HL-60 (cell line): ENCODE measurements at regions not wholly inside any gene's neighbourhood (a gene's known extent, or its start where the extent isn't known, plus 50 kb on each side); places are given as distances from the start of the nearest gene placed in this dataset.

ENCODE experiments used
- GABPA ChIP-seq: IDR thresholded peaks from 2 replicates; pipeline ENCODE4 v1.6.1; 2012; ENCODE audit warnings: low read depth
- POLR2AphosphoS5 ChIP-seq: IDR thresholded peaks from 2 replicates; pipeline ENCODE4 v1.6.1; 2012; ENCODE audit warnings: low read depth
- TF ChIP-seq, protein P1 (sequence below): IDR thresholded peaks from one replicate; pipeline ENCODE4 v1.5.1; 2011; ENCODE audit warnings: low read length, control low read depth, inconsistent platforms; ENCODE audit not compliant: insufficient read depth
- TF ChIP-seq, protein P2 (sequence below): IDR thresholded peaks from 2 replicates; pipeline ENCODE4 v1.6.1; 2012; ENCODE audit warnings: low read depth; ENCODE audit not compliant: insufficient replicate concordance

DNA sequence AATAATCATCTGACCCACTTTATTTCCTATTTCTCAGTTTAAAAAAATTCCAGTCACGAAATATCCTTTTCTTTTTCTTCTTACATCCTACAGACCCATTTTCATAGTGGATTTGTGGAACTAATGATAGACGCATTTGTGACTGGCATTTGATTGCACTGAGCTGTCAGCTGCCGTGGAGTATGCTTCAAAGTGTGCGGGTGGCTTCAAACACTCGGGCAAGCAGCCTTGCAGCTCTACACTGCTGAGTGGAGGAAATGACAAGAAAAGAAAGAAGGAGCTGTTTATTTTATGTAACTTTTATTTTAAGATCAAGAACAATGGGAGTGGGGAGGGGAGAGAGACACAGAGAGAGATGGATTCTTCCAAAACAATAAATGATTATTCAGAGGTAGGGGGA is 112.8 kb upstream of the NAP1L1 start:
- TF ChIP-seq, protein P1, sequence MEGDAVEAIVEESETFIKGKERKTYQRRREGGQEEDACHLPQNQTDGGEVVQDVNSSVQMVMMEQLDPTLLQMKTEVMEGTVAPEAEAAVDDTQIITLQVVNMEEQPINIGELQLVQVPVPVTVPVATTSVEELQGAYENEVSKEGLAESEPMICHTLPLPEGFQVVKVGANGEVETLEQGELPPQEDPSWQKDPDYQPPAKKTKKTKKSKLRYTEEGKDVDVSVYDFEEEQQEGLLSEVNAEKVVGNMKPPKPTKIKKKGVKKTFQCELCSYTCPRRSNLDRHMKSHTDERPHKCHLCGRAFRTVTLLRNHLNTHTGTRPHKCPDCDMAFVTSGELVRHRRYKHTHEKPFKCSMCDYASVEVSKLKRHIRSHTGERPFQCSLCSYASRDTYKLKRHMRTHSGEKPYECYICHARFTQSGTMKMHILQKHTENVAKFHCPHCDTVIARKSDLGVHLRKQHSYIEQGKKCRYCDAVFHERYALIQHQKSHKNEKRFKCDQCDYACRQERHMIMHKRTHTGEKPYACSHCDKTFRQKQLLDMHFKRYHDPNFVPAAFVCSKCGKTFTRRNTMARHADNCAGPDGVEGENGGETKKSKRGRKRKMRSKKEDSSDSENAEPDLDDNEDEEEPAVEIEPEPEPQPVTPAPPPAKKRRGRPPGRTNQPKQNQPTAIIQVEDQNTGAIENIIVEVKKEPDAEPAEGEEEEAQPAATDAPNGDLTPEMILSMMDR: no peak
- TF ChIP-seq, protein P2, sequence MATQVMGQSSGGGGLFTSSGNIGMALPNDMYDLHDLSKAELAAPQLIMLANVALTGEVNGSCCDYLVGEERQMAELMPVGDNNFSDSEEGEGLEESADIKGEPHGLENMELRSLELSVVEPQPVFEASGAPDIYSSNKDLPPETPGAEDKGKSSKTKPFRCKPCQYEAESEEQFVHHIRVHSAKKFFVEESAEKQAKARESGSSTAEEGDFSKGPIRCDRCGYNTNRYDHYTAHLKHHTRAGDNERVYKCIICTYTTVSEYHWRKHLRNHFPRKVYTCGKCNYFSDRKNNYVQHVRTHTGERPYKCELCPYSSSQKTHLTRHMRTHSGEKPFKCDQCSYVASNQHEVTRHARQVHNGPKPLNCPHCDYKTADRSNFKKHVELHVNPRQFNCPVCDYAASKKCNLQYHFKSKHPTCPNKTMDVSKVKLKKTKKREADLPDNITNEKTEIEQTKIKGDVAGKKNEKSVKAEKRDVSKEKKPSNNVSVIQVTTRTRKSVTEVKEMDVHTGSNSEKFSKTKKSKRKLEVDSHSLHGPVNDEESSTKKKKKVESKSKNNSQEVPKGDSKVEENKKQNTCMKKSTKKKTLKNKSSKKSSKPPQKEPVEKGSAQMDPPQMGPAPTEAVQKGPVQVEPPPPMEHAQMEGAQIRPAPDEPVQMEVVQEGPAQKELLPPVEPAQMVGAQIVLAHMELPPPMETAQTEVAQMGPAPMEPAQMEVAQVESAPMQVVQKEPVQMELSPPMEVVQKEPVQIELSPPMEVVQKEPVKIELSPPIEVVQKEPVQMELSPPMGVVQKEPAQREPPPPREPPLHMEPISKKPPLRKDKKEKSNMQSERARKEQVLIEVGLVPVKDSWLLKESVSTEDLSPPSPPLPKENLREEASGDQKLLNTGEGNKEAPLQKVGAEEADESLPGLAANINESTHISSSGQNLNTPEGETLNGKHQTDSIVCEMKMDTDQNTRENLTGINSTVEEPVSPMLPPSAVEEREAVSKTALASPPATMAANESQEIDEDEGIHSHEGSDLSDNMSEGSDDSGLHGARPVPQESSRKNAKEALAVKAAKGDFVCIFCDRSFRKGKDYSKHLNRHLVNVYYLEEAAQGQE: no peak
- TF ChIP-seq GABPA: no peak
- TF ChIP-seq POLR2AphosphoS5: no peak
